ENCODE measurements at regions not wholly inside any gene's neighbourhood (a gene's known extent, or its start where the extent isn't known, plus 50 kb on each side); places are given as distances from the start of the nearest gene placed in this dataset.

DNA sequence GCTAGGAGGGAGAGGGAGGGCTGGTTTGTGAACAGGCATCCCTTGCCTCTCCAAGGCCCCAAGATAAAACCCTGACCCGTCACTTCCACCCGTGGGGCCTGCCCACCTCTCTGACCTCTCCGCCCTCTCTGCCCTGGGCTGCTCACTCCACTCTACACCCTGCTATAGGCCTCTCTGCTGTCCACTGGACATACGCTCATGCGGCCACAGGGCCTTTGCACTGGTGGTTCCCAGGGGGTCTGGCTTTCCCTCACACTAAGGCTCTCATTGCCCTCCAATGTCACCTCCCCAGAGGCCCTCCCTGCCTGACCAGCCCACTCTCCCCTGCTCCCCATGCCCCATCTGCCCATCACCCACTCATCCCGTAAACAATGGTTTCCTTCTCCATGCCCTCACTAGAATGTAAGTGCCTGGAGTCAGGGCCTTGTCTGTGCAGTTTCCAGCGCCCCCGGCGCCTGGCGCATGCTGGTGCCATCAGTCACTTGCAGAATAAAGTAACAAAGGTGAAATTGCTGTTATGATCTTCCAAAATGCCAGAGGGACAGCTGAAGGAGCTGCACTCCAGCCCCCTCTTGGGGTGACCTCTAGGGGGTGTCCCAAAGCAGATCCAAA is 73.6 kb downstream of the RFLNA start:
- DNase-seq (ENCODE audit: low spot score in 2 of 2, unreplicated experiment in 2 of 2): no peak
- Mint-ChIP-seq H3K27me3 (ENCODE audit: low read depth) (no peaks in the 10 kb centered on the region), H3K9me3 (no peaks in the 10 kb centered on the region), H3K27ac (no peak overlapping the region), H3K4me3 (no peak overlapping the region), H3K36me3 (peaks cover 11% of the 10 kb centered on the region), H3K4me1 (peaks cover 3% of the 10 kb centered on the region)
- TF ChIP-seq, protein P1, sequence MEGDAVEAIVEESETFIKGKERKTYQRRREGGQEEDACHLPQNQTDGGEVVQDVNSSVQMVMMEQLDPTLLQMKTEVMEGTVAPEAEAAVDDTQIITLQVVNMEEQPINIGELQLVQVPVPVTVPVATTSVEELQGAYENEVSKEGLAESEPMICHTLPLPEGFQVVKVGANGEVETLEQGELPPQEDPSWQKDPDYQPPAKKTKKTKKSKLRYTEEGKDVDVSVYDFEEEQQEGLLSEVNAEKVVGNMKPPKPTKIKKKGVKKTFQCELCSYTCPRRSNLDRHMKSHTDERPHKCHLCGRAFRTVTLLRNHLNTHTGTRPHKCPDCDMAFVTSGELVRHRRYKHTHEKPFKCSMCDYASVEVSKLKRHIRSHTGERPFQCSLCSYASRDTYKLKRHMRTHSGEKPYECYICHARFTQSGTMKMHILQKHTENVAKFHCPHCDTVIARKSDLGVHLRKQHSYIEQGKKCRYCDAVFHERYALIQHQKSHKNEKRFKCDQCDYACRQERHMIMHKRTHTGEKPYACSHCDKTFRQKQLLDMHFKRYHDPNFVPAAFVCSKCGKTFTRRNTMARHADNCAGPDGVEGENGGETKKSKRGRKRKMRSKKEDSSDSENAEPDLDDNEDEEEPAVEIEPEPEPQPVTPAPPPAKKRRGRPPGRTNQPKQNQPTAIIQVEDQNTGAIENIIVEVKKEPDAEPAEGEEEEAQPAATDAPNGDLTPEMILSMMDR (IDR thresholded peaks at IDR 0.05; ENCODE audit: unreplicated experiment): no peak

DNA sequence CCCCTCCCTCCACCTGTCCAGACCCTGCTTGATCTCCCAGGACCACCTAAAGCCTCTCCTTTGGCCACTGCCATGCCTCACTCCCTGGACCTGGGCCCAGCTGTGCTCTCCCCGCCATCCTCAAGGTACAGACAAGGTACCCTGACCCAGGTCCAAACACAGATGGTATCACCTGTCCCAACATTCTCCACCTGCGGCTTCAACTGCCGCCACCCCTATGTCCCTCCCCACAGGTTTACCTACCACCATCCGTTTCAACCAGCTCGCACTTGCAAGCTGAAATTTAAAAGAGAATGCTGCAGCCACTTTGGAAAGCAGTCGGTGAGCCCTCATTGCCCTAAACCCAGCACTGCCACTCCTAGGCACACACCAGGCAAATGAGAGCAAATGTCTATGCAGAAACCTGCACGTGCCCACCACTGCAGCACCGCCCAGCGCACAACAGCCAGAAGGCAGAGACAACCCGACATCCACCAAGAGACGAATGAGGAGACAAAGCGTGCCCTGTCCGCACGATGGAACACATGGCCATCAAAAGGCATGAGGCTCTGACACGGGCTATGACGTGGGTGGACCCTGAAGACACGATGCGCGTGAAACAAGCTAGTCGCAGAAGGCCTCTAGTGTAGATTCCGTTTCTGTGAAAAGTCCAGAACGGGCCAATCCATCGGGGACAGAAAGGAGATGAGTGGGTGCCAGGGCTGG is 71.0 kb downstream of the RFLNA start:
- H3K27me3 Mint-ChIP-seq (ENCODE audit: low read depth): no peaks in the 10 kb centered on the region
- H3K9me3 Mint-ChIP-seq: no peaks in the 10 kb centered on the region
- TF ChIP-seq, protein P1 (IDR thresholded peaks at IDR 0.05; ENCODE audit: unreplicated experiment): no peak
- H3K36me3 Mint-ChIP-seq: peaks cover 10% of the 10 kb centered on the region
- peaks cover 3% of the 10 kb centered on the region for H3K4me1 Mint-ChIP-seq
- H3K4me3 Mint-ChIP-seq: no peak overlapping the region
- peak overlapping the region; percentile 50 for H3K27ac Mint-ChIP-seq
- no peak for DNase-seq (ENCODE audit: low spot score in 2 of 2, unreplicated experiment in 2 of 2)
